HG03139 (cell line): ENCODE measurements at regions not wholly inside any gene's neighbourhood (a gene's known extent, or its start where the extent isn't known, plus 50 kb on each side); places are given as distances from the start of the nearest gene placed in this dataset.

Experiments
- ATAC-seq: cut with Tn5 transposase; IDR thresholded peaks from one replicate; pipeline ENCODE4 v1.9.1; 2021; ENCODE audit not compliant: unreplicated experiment

DNA sequence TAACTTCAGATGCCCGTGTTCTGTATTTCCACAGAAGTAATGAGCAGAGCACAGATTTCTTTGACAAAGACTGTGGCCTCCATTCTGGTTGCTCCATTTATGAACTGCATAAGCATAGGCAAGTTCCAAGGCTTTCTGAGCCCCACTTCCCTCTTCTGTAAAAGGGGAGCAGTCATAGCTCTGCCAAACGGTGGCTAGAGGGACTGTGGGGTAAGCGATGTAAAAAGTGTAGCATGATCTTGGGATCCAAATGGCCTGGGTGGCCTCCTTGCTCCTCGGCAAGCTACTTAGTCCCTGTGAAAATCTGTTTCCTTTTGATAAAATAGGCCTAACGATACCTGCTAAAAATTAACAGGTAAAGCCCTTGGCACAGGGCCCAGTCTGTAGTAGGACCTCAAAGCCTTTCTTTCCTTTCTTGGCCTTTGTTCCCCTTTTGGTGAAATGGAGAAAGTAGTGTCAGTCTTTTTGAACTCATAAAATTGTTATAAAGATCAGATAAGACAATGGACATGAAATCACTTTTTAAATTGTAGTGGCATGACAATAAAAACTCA, 646.6 kb downstream of the ACTL7B start:
- ATAC-seq: no peak

DNA sequence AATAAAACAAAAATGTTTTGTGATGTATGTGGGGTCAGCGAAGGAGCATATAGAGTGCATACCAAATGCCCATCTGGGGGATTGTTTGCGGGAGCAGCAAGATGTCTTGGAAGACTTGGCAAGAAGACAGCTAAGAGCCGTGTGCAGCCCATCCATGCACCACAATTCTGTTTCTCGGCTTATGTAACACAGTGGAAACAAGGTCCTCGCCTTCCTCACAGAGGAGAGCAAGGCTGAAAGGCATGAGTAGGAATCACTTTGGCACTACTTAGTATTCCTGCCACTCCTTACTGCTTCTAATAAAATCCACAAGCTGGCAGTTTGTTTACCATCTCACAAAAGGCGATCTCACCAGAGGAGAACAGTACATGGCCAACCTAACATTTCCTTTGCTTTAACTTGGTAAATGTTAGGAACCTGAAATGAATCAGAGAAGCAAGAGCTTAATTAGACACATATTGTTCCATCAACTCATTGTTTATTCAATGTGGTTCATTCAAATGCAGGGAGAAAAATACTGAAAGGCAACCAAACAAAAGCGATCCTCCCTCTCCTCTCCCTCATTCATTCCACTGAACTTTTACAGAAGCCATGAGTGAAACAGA, 648.1 kb downstream of the ACTL7B start:
- no peak for ATAC-seq

DNA sequence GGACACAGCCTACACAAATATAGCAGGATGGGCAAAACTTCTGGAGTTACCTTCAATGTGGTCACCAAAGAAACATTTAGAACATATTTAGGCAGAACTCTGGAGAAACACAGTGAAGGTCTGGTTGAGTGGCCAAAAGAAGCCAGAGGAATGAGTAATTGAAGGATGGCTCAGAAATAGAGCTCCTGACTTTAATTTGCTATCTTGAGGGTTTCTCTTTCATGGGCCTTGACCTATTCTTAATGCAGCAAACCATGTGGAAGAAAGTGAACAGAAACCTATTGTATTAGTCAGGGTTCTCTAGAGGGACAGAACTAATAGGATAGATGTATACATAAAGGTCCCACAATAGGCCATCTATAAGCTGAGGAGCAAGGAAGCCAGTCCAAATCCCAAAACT, 650.5 kb downstream of the ACTL7B start:
- no peak for ATAC-seq

DNA sequence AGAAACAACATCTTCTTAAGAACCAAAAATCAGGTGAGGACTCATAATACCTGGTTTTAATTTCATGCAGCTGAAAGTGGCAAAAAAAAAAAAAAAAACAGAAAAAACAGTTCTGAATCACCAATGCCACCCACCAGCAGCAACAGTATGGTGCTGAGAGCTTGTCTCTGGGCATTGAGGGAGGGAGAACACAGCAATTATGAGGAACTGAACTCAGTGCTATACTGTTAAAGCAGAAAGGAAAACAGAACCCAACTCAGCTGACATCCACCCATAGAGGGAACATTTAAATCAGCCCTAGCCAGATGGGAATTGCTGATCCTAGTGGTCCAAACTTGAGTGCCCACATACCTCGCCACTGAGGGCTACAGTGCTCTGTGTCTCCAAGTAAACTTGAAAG, 657.9 kb downstream of the ACTL7B start:
- no peak for ATAC-seq

DNA sequence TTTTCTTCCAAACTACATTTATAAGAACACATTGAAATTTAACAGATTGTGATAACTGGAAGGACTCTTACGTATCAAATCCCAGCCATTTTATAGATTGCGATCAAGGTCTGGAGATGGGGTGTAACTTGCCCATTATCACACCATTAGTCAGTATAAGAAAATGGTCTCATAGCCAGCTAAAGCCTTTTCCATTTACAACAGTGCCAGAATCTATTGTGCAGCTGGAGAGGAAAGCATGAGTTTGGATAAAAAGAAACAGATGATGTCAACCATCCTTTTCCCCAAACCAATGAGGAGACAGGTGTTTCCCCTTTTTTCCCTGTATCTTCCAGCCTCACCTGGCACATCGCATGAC, 658.8 kb downstream of the ACTL7B start:
- no peak for ATAC-seq

DNA sequence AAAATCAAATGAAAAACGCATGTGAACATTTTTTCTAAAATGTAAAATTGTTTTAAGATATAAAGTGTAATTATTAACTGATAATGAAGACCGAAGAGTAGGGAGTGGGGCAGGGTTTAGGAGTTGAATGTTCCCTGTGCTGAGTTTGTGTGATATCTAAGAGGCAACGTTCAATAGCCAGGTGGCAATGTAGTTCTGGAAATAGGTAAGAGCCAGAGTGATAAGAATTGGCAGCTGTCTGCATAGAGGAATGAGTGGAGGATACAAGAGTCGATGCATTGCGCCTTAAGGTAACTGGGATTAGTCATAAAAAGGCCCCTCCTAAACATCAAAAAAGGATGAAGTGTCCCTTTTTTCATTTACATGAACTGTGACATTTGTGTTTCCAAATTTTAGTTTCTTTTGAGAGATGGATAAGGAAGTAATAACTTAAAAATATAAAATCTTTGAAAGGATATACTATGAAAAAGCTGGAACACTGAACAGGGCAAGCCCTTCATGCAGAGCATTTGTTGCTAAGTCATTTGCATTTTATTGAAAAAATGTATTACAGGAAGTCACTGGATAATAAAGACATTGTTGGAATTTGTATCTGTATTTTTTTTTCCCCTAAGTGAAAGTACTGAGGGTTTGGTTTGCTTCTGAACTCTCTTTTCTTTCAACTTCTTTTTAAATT, 659.3 kb downstream of the ACTL7B start:
- no peak for ATAC-seq

DNA sequence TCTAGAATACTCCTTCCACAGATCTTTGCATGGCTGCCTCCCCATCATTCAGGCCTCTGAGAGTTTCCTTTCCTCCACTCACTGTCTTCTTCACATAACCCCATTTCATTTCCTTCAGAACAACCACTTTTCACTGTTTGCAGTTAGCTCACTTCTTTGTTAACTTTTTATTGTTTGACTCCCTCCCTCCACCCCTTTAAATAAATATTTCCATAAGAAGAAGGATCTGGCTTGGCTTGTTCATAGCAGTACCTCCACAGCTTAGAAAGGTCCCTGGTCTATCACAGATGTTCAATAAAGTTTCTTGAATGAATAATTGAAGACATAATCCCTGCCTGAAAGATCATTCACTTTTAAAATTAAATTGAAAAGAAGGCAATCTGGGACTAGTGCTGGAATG, 661.6 kb downstream of the ACTL7B start:
- ATAC-seq: no peak

DNA sequence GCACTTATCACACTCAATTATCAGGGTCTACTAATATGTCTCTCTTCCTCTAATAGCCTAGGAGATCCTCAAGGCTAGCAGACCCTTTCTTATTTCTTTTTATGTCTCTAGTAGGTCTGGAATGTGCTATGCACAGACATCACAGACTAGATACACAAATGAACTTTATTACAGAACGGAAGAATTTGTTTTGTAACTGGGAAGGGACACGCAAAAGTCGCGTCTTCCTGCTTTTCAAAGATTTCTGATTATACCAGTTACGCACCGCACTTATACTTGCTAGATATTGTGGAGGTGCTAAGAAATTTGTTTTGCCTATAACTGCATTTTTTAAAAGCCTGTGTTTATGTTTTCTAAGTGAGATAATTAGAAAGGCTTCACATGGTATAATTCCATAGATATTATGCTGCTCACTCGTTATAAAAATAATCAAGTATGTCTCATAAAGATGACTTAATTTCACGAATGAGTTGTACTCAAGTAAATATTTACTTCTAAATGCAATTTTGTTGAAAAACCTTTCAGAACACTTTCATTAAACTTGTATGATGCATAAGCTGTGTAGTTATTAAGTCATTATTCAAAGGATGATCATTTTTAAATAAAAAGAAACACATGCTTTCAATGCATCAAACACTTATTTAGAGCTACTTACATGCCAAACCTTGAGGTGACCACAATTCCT, 662.6 kb downstream of the ACTL7B start:
- no peak for ATAC-seq

DNA sequence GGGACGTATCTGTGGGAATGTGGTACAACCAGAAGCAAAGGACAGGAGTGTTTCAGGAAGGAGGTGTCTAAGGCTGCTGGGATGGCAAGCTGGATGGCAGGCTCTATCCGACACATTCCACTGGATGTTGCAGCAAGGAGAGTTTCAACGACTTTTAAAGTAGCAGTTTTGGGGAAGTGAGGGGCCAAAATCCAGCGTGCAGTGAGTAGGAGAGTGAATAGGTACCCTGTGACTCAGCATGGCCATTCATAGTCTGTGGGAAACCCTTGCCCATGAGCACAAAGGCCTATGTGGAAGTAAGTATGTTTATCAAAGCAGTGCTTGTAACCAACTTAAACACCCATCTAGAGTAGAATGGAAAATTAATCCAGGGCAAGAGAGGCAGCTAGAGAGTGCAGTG, 664.7 kb downstream of the ACTL7B start:
- ATAC-seq: no peak

DNA sequence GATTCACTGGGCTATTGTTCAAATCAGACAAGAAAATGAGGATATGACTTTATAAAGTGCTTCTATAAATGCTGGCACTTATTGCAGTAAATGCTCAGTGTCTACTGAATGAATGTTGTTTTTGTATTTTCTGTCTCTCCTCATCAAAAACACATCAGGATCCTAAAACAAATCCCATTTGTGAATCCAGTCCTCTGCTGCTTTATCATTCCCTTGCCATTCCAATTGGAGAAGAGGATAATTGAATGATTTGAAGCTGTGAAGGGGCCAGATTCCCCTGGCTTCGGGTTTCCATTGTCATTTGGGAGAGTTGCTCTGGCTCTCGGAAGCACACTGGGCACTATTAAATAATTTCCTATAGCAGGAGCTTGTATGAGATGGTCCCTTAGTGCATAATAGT, 666.8 kb downstream of the ACTL7B start:
- ATAC-seq: no peak

DNA sequence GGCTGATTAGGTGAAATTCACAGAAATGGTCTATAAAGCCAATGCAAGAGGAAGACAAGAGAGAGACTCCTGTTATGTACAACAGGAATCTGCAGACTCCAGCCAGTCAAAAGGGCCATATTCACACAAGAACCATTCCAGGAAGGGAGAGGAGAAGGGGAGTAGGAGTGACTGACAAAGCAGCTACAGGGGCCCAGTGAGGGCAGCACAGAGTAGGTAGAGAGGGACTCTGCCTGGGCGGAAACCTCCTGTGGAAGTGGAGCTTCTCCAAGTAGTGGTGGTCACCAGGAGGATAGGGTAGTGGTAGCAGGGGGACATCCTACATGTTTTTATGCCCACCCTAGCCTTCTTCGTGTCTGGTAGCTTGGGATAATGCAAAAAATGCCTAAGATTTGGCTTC, 667.3 kb downstream of the ACTL7B start:
- no peak for ATAC-seq

DNA sequence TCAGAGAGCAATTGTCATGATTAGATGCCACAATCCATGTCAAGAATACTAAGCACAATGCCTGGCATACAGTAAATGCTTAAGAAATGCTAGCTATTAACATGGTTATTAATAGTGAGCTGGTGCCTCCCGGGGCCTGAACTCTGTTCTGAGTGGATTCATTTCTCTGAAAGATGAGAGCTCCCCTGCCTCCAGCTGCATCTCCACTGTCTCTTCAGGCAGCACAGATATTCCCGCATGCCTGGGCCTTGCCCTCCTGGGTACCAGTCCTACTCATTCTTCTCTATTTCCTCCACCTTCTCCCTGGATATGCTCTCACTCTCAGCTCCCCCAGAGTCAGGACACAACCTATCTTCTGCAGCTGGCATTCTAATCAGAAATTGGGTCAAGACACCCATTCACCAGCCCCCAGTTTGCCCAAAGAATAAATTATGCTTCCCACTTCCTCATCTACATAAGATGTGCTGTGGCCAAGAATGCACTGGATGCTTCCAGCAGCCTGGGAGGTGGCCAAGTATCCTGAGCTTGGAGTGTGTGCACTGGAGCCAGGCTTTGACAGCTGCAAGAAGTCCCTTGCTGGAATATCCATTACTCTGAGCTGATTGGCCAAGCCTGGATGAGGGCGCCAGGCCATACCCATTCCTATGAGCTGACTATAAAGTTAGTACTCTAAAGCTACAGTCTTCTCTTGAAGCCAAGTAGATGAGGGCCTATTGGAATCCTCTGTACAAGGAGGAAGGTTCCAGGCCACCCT, 669.0 kb downstream of the ACTL7B start:
- no peak for ATAC-seq

DNA sequence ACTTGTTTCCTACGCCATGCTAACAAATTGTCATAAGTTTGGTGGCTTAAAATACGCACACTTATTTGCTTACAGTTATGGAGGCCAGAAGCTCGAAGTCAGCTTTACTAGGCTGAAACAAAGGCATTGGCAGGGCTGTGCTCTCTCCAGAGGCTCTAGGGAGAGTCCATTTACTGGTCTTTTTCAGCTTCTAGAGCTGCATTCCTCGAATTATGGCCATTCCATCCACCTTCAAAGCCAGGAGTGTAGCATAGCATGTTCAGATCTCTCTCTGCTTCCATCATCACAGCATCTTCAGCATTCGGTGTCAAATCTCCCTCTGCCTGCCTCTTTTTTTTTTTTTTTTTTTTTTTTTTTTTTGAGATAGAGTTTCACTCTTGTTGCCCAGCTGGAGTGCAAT, 670.2 kb downstream of the ACTL7B start:
- ATAC-seq: no peak

DNA sequence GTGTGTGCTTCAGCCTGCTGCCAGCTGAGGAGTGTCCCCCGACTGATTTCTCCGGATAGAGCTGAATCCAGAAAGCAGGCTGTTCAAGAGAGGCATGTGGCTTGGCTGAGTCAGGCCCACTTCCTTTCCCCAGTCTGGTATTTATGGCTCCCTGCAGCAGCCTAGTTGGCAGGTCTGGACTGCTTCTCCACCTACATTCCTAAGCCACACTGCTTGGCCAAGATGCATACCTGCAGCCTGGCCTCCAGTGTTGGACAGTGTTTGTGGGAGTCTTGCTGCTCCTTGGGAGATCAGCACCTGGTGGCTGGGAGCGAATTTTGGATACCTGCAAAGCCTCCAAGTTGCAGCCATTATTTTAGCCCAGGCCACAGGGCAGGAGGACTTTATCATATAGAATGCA, 670.8 kb downstream of the ACTL7B start:
- ATAC-seq: no peak

DNA sequence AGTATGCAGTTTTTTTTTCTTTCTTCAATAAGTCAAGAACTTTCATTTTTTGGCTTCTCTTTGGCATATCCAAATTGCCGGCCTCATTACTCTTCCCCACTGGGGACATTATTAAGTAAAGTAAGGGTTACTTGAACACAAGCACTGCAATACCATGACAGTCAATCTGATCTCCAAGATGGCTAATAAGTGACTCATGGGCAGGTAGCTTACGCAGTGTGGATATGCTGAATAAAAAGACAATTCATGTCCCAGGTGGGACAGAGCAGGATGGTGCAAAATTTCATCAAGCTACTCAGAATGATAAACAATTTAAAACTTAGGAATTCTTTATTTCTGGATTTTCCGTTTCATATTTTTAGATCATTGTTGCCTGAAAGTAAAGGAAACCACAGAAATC, 671.8 kb downstream of the ACTL7B start:
- ATAC-seq: no peak

DNA sequence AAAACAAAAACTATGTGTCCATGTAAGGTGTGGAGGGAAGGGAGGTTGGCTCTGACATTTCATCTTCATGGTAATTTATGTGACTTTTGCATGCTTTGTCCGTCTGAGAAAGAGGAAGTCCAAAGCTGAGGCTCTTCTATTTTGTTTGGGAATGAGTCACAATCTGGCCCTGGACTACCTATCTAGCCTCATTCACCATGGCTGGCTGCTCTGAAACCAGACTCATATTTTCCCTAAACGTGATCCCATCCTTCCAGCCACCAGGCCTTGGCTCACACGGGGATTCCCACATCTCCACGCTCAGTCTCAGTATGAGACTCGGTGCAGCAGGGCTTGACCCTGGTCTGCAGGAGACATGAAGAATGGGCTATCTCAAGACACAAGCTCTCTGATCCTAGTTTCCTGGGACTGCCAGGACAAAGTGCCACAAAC, 672.8 kb downstream of the ACTL7B start:
- ATAC-seq: peak; percentile 86

DNA sequence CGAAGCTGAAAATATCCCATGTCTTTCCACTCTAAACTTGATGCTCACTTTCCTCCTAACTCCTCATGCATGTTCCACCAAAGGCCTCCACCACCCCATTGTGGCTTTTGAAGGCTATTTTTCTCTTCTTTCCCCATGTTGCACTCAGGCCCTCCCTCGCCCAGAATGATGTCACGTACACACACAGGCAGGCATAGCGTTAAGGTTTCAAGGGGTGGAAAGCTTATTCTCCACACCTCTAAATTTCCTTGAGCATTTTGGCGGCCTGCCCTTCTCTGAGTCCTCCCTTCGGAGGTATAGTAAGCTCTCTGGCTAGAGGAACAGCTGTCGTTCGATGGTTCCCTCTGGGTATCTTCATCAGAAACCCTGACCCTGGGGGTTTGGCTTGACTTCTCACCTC, 673.5 kb downstream of the ACTL7B start:
- ATAC-seq: no peak

DNA sequence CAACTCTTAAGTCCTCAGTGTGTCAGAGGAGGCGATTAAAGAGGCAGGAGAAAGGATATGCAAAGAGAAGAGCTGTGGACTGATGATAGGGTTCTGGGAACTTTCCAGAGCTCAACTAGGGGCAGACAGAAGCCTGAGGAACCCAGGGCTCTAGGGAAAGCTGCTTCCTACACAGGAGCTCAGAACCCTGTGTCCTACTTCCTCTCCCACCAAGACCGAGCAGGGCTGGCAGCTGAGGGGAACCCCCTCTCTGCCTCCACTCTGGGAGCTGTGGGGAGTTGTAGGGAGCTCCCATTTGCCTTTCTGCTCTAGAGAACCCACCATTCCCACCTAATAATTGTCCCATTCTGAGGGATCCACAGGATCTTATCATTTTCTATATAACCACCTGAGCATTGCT, 674.3 kb downstream of the ACTL7B start:
- ATAC-seq: no peak

DNA sequence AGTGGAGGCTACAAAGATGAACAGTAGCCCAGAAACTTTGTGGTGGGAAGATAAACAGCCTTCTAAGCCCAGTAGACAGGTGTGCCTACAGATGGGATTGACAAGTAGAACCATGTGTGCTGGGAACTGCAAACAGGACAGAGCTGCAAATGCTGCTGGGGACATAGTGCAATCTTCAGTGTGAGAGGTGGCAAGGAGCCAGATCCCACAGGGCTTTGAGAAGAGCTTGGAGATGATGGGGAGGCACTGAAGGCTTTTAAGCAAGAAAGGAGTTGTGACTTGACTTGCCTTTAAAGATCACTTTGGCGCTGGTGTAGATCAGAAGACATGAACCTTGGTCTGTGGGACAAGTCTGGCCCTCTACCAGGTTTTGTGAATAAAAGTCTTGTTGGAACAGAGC, 675.2 kb downstream of the ACTL7B start:
- ATAC-seq: no peak

DNA sequence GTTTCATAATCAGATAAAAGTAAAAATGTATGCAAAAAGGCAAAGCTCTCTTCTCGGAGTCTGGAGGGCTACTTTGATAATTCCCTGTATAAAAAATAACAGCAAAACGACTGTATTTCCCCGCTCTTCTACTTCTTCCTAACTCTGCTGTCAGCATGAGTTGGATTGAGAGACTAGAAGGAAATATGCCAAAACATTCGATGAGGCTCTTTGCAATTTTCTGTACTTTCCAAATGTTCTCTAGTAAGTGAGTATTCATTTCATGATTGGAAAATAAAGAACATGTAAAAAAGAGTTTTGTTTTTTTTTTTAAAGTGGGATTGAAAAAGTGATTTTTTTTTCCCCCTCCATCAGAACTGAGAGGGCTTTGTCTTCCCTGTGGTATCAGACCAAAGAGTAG, 677.5 kb downstream of the ACTL7B start:
- ATAC-seq: no peak

DNA sequence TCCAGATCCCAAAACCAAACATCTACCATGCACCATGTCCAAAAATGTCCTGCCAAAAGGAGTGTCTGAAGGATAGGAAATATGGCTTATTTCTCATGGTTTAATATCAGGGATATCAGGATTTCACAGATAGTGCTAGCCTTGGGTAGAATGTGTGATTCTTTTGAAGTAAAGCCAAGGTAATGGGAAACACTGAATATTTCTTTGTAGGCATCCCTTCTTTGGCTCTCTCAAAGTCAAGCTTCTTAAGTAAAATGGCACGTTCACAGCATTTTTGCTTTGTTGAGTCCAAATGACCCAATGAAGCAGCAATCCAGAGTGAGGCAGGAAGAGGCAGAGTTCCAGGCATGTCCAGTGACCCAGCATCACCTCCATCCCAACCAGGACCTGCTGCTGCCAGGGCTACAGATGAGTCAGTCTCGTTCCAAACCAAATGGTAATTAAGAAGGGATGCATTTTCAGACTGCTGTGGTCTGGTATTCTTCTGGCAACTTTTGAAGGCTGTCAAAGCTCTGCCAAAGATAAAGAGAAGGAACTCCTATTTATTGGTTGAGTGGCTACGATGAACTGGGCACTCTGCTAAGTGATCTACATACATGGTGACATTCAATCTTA, 678.8 kb upstream of the KLF4 start:
- no peak for ATAC-seq
